ENCODE measurements at regions not wholly inside any gene's neighbourhood (a gene's known extent, or its start where the extent isn't known, plus 50 kb on each side); places are given as distances from the start of the nearest gene placed in this dataset.
"Not testable (repeated sequence)": the region's sequence is repeated elsewhere in the genome, so short reads cannot be mapped to it uniquely, and the experiment has no call there.

DNA sequence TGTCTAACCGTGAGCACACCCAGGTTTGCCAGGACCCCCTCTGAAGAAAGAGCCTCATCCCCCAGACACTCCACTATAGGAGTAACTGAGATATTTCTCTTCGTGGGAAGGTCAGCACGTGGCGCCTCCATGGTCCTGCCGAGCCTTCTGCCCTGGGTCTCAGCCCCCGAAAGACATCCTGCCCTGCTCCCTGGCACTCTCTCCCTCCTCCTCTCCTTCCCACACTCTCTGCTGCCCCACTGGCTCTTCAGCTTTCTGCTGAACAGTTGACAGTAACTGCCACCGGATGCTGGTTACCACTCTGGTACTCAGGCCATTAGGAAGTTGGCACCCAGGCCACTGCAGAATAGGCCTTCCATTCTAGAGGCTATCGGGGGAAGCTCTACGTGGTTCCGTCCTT is 185.2 kb downstream of the UACA start:
- DNase-seq, result no peak

DNA sequence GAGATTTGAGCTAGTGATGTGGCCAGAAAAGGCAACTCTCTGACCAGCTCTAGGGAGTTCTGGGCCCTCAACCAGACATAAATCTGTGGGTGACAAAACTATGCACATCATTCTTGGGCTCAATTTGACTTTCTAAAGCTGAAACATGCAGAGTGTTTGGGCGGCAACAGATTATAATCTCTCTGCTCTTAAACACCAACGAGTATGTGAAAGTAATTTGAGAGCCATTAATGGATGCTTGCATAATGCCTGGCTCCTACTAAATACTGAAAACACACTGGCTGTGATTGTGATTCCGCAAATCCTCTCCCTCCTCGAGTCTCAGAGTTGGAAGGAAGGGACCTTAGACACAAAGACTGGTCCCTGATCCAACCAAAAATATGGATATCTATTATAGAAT is 186.7 kb downstream of the UACA start:
- DNase-seq, result no peak

DNA sequence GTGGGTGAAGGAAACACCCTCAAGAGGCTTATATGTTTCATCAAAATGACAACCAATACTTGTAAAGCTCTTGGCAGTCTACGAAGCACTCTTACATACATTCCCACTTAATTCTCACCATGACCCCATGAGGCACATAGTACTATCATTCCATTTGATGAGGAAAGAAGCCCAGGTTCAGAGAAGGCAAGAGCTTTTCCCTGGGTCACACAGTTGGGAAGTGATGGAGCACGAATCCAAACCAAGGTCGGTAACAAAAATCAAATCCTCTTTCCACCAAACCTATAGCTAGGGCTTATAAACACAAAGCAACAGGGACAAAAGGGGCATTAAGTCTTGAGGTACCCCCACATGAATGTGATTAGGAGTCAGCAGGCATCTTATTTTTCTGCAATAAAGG is 187.1 kb downstream of the UACA start:
- no peak for DNase-seq

DNA sequence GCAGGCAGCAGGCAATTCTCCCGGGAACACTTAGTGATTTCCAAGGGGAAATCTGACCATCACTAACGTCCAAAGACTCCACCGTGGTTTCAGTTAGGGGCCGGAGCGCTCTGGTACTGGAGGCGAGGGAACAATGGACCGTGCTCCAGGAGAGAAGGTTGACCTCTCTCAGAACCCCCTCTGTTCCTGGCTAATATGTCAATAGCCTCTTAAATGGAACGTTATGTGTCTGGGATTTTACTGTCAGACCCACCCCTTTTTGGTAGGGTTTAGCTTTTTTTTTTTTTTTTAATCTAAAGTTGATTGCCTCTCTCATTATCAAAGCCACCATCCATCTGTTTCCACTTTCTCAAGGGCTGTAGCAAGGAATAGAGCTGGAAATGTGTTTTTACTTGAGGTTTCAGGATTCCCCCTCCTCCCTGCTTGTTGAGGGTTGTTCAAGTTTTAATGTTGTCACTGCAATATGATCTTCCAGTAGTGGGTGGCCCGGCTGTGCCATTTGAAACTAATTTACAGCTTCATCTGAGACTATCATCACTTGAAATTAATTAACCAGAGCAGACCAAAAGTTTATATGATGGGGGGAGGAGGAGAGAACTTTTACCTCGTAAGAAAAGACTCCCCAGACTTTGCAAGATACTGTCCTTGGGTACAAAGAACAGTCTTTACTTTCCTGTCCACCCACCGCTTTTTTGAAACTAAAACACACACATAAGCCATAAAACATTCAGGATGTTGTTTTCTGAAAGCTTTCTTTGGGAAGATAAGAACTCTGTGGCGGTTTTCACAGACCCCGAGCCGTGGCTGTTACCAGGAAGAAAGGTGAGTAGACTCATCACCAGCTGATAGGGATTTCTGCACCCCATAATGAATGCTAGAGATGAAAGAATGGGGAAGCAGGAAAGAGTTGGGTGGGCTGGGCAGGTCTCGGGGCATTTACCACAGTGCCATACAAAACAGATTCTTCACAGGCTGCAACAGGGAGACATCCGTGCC is 187.8 kb downstream of the UACA start:
- DNase-seq, result no peak

DNA sequence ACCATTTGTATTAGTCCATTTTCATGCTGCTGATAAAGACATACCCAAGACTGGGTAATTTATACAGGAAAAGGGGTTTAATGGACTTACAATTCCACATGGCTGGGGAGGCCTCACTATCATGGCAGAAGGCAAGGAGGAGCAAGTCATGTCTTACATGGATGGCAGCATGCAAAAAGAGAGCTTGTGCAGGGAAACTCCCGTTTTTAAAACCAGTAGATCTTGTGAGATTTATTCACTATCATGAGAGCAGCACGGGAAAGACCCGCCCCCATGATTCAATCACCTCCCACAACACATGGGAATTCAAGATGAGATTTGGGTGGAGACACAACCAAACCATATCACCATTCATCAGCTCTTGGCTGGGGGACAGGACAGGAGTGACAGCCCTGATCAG is 189.0 kb downstream of the UACA start:
- not testable (repeated sequence) for DNase-seq

DNA sequence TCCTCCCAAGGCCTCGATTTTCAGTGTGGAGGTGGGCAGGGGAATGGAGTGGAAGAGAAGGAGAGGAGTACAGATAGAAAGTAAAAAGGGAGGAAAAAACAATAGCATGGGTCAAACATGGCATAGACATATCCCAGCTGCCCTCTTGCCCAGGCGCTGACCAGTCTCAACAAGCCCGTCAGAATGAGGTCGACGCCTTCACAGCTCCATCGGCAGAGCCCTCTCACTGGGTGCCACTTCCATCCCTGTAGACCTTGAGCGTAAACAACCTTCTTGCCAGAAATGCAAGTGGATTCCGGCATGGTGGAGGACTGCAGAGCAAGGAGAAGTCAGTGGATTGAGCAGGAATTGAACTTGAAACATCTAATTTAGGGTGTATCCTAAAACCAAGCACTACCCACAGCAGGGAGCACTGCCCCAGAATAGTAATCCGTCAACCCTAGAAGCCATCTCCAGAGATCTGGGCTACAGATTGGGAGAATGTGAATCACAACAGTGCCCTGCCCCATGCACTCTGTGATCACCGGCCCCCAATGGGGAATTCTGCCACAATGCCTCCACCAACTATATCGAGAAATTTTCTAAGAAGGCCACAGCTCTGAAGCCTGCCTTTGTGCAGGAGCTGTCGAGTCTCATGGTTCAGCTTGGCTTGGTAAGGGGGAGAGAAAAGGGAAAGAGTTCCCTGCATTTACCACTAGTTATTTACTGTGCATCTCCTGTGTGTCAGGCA is 190.1 kb downstream of the UACA start:
- DNase-seq, result no peak

DNA sequence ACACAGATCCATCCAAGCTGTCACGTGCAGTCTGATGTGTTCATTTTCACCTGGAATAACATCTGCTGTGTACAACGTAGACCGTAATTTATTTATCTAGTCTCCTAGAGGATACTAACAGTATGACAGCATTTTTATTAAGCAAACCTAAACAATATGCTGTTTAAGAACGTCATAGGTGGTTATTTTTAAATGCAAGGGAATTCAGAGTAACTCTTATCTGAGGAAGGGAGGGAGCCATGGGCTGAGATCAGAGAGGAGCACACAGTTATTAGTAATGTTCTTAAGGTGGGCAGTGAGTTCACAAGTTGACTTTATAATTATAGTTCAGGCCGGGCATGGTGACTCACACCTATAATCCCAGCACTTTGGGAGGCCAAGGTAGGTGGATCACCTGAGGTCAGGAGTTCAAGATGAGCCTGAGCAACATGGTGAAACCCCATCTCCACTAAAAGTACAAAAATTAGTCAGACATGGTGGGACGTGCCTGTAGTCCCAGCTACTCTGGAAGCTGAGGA is 193.6 kb downstream of the UACA start:
- no peak for DNase-seq

DNA sequence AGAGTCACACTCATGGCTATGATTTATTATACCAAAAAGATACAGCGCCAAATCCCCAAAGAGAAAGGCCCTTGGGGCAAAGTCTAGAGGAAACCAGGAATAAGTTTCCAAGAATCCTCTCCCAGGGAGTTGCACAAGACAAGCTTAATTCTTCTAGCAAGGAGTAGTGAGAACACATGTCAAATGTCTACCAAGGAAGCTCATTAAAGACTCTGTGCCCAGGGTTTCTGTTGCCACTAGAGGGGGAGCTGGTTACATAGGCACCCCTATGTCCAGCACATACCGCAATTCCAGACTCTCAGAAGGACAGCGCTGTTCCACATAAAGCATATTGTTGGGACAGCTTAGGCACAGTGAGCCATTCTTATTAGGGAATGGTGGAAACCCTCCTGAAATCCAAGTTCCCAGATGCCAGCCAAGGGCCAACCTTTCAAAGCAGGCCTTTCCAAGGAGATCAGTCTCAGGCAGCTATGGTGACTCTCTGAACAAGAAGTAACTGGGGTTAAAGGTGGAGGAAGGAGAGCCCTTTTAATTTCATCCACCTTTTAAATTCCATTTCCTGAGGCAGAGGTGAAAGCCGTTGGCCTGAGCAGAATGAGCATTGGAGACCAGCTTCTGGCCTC is 194.2 kb downstream of the UACA start:
- DNase-seq, result peak in 20 of 56 donors; percentile 2 to 40 (median 14)

DNA sequence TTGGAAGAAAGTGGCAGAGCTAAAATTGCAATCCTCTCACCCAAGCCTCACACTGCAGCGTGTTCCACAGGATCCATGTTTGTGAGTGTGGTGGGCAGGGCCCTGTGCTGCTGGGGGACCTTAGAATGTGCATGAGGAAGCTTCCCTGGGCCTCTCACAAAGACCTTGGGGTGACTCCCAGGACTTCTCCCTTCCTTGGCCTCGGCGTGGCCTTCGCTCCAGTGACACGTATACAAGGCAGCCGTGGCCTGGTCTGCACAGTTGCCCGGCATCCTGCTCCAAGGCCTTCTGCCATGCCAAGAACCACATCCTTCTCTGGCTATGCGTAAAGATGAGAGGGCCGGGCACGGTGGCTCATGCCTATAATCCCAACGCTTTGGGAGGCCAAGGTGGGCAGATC is 196.4 kb downstream of the UACA start:
- no peak for DNase-seq

DNA sequence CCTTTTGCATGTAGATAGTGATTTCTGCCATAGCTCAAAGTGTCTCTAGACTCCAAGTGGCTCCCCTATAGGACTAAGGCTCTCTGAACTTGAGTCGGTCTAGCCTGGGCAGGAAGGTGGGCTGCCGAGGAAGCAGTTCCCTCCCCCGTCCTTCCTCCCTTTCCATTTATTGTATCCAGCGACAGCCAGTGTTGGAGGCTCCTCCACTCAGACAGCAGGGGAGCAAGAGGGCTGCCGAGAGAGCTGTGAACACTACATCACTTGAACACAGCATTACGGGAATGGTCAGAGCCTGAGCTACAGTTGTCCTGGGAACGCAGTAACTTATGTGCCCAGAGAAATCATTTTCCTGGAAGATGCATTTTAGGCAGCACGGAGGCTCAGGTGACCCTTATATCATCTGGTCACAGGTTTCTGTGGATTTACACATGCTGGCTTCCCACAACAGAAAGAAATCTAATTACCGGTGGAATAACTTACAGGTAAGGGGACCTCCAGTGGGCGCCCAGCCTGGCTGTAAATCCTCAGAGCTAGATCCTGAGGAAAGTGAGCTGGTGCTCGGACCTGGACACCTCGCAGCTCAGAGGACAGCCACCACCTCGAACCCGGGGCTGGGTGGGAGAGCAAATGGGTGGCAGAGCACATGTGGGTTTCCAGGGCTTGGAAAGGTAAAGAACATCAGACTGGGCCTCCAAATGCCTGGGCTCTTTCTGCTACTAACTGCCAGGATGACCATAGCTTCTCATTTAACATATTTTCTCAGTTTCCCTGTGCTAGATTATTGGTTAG is 197.1 kb downstream of the UACA start:
- no peak for DNase-seq

DNA sequence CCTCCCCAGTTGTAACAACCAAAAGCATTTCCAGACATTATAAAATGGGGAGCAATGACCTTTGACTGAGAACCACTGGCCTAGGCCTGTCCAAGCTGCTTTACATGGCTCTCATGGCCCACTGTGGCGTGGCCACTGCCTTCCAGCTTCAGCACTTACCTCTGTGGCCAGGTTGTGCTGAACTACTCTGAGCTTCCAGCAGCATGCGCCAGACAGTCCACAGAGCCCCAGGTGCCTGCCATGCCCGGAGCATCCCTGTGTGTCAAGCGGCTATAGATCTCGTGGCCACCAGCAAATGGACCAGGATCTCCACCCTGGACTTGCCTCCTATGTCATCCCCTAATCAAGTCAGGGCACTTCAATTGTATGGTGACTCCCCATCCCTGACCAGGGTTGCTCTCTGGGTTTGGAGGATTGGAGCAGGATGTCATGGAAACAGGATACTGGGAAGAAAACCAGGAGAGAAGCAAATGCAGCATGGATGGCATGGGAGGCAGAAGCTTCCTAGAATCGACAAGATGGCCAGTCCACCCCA is 199.7 kb downstream of the UACA start:
- no peak for DNase-seq

DNA sequence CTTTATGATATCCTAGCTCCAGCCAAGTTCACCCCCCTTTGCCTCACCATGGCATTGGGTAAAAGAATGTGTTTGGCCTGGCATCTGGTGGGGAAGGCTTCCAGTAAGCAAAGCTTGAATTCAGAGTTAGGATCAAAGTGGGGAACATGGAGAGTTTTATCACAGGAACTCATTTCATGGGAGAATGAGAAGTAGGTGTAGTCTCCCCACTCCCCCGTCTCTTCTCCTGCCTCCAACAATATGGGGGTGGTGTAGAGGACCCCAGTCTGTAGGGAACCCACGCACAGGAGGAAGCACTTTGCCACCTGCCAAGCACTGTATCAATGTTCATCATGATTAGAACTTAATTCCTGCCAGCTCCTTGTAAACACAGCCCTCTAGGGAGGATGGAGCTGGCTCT is 200.5 kb downstream of the UACA start:
- no peak for DNase-seq

DNA sequence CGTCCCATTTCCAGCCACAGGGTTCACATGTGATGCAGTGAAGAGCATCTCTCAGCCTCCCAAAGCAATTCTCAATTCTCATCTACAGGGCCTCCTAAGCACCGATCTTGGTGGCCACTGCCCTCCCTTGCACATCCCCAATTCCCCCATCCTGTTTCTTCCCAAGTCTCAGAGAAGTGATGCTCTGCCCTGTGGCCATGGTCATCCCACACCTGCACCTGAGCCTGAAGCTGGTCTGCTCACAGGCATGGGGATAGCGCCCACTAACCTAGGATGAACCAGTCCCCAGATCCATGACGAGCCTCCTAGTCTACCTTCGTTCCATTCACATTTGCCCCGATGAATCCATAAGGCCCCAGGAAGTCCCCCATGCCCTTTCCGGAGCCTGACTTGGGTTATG is 201.5 kb downstream of the UACA start:
- DNase-seq, result no peak

DNA sequence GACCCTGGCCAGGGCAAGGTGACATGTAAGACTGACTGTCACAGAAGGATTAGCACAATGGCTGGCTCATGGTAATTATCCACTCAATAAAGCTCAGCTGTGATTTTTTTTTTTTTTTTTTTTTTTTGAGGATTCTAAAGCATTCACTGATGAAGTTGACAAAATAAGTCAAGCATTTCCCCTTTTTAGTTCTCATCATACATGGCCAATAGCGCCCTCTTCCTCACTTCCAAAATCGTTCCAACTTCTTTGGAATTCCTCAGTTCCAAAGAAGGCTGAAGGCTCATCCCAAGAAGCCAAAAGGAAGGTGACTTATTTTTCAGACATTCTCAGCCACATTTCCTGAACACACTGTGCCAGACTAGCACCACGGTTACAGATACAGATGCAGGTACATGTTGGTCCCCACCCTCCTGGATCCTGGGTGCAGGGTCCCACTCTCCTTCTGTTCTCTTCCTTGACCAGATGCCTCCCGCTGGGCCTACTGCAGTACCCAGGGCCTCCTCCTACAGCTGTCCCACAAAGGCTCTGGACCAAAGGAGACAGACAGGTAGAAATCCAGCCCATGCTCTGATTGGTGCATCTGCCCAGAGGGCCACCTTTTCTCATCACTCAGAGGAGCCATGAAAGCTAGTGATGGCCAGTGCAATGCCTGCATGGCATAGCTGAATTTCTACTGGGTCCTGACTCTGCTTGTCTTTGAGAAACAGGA is 202.6 kb downstream of the UACA start:
- no peak for DNase-seq

DNA sequence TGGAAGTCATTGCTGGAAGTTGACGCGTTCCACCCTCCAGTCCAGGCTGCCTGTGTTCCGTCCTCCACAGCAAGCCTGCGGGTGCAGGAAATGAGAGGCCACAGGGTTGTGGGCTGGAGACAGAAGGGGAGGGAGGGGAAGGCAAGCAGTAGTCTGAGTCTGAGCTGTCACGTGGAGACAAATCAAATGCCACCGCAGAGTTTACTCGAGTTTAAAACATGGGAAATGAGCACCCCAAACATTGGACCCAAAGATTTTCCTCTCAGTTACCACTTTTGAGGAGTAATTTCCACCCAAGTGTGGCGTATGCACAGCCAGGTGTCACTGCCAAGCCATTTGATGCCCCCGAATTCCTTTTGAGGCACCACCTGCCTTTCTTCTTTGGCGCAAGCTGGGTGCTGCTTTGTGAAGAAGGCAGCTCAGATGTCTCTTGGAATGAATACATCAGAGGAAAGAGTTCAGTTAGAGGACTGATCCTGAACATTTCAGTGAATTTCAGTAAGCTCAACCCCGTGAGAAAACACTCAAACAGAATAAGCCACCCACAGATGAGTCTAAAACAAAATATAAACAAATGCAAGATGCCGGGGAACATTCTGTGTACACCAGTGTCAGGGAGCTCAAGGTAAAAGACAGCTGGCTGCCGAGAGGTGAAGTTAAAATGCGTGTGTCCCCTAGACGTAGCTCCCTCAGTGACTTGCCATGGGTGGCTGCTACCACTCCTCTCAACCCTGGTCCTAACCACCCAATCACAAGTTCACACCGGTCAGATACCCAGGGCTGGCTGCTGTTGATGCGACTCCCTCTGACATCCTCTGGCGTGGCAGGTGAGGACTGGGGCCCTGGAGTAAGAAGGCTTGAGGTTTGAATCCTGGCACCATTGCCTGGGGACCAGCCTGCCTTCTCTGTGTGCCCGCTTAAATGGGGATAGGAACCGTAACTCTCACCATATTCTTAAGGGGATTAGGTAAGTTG is 203.8 kb downstream of the UACA start:
- DNase-seq, result peak in 5 of 56 donors; percentile 4 to 12 (median 7)

DNA sequence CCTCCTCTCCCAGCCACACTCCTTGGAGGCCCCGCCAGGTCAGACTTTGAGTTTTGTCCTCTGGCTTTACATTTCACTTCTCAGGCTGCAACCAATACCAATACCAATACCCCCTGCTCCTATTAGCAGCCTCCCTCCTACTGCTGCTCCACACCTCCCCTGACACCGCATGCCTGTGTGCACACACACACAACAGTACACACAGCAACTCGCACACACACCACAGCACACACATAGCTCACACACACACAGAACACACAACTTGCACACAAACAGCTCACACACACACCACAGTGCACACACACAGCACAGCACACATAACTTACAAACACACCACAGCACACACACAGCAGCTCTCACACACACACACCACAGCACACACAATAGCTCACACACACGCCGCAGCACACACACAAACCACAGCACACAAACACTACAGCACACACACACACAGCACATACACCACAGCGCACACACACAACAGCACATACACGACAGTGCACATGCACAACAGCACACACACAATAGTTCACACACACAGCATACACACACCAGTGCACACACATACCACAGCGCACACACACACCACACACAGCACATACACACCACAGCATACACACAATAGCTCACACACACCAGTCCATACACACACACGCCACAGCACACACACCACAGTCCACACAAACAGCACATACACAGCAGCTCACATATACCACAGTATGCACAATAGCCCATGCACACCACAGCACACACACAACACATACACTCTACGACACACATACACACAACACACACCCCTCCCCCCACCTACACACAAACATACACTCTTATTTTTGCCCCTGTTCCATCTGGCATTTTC is 204.7 kb downstream of the UACA start:
- no peak for DNase-seq

DNA sequence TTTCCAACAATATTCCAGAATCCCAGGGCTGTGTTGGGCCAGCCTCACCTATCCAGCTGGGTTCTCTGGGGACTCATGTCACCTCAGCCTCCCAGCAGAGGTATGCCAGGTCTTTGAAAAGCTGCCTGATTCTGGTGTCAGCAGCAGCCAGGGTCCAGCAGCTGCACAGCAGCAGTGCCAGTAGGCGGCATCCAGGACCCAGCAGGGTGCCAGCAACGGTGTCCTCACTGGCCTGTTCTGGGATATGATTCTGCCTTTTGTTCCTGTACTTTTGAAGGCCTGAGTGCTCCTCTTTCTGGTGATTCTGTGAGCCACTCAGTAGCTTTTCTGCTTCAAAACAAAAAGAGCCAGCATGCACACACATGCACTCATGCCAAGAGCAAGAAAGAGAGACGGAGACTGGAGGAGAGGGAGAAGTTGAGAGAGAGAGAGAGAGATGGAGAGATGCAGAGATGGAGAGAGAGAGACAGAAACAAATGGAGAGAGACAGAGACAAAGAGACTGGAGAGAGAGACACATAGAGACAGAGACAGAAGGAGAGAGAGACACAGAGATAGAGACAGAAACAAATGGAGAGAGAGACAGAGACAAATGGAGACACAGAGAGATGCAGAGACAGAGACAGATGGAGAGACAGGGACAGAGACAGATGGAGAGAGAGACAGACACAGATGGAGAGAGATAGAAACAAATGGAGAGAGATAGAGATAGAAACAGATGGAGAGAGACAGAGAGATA is 205.7 kb downstream of the UACA start:
- no peak for DNase-seq

Data from nucleus accumbens (tissue), 56 donors.